ENCODE measurements at regions not wholly inside any gene's neighbourhood (a gene's known extent, or its start where the extent isn't known, plus 50 kb on each side); places are given as distances from the start of the nearest gene placed in this dataset.

DNA sequence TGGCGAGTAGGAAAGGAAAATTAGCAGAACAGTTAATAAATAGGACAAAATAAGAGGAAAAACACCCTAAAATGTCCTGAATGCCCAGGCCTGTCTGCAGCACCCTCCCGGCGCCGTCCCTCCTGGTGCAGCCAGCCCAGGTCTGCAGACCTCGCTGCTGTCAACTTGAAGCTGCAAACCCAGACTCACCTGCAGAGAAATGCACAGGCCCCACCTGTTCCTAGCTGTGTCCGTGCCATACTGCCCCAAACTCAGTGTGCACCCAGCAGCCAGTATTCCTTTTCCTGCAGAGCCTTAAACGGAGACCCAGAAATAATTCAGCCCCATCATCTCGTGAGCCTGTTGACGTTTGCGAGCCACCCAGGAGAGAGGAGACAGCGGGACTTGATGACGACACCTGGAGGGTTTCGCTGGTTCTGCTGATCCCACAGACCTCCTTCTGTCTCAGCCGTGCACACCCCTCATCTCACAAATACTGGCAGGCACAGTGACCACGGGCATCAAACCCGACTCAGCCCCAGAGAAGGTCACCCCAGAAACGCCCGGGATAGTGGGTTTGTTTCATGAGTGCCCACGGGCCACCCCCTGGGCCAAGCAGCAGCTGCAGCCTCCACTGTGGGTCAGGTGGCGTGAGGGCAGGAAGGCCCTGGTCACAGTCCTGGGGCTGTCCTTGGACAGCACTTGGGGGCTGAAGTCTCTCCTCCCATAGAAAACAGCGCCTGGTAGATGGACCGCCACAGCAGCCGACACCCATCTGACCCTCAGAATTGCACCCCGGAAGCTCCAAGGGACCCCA, 239.5 kb upstream of the SALL3 start (continued):
- TF ChIP-seq ZNF670 (CRISPR knock-in tag; IDR thresholded peaks at IDR 0.05; ENCODE audit: borderline replicate concordance) (no peak), HMGA1 (CRISPR knock-in tag; conservative IDR thresholded peaks at IDR 0.05) (no peak), ZNF562 (CRISPR knock-in tag; IDR thresholded peaks at IDR 0.05; ENCODE audit: borderline replicate concordance) (no peak)
- TF ChIP-seq, protein P1, sequence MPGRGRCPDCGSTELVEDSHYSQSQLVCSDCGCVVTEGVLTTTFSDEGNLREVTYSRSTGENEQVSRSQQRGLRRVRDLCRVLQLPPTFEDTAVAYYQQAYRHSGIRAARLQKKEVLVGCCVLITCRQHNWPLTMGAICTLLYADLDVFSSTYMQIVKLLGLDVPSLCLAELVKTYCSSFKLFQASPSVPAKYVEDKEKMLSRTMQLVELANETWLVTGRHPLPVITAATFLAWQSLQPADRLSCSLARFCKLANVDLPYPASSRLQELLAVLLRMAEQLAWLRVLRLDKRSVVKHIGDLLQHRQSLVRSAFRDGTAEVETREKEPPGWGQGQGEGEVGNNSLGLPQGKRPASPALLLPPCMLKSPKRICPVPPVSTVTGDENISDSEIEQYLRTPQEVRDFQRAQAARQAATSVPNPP (CRISPR knock-in tag; IDR thresholded peaks at IDR 0.05): no peak
- TF ChIP-seq, protein P2, sequence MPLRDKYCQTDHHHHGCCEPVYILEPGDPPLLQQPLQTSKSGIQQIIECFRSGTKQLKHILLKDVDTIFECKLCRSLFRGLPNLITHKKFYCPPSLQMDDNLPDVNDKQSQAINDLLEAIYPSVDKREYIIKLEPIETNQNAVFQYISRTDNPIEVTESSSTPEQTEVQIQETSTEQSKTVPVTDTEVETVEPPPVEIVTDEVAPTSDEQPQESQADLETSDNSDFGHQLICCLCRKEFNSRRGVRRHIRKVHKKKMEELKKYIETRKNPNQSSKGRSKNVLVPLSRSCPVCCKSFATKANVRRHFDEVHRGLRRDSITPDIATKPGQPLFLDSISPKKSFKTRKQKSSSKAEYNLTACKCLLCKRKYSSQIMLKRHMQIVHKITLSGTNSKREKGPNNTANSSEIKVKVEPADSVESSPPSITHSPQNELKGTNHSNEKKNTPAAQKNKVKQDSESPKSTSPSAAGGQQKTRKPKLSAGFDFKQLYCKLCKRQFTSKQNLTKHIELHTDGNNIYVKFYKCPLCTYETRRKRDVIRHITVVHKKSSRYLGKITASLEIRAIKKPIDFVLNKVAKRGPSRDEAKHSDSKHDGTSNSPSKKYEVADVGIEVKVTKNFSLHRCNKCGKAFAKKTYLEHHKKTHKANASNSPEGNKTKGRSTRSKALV (CRISPR knock-in tag; IDR thresholded peaks at IDR 0.05): no peak

DNA sequence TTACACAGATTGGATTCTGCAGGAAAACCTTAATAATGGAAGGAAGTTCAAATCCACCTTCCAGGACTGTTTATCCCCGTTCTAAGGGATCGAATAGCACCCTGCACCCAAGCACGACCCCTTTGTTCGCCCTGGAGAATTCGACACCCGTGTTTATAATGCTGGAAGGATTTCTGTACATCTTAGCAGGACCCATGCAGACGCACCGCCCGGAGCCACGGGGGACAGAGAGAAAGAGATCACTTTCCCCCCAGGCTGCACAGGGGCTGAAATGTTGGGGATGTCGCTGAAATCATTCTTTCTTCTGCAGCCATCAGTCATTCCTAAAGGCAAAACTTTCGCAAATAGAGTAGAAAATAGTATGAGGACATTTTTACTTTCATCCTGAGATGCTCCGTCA, 238.7 kb upstream of the SALL3 start:
- BruUV-seq (replicated peaks): no TSS peak
- no peak for FAIRE-seq
- Histone ChIP-seq H3K4me3 (replicated peaks in 1 of 3; ENCODE audit: insufficient read depth in 1 of 3, low read depth in 2 of 3, low read length in 3 of 3) (no peak overlapping the region), H2AFZ (ENCODE audit: low read length) (no peak overlapping the region), H3K9ac (ENCODE audit: insufficient read depth, low read depth, low read length) (no peak overlapping the region), H3K4me2 (ENCODE audit: low read depth, low read length) (no peak overlapping the region), H3K27me3 (ENCODE audit: control insufficient read depth in 1 of 2, insufficient read depth in 2 of 2, low read length in 2 of 2) (peaks cover 0 to 22% of the 10 kb centered on the region in 2 experiments; a peak in 2 of 5 replicates), H3K36me3 (replicated peaks in 1 of 2; ENCODE audit: control insufficient read depth in 1 of 2, insufficient read depth in 2 of 2, low read length in 2 of 2) (no peaks in the 10 kb centered on the region), H3K79me2 (ENCODE audit: insufficient read depth, low read length) (no peaks in the 10 kb centered on the region), H3K9me3 (ENCODE audit: low read length) (no peaks in the 10 kb centered on the region), H4K20me1 (ENCODE audit: insufficient read depth, low read length) (no peaks in the 10 kb centered on the region), H3K4me1 (ENCODE audit: insufficient read depth, low read length) (no peaks in the 10 kb centered on the region), H3K27ac (ENCODE audit: extremely low read length, insufficient read depth, low read length) (no peak overlapping the region)
- no peak for DNase-seq (ENCODE audit: low spot score)
- intact Hi-C loops (cut with micrococcal nuclease; ENCODE audit: unreplicated experiment): no loop called here
- WGBS (ENCODE audit: low lambda C conversion rate): 2% methylated on average over 13 of the region's 13 CpGs
- no peak for ATAC-seq
- in situ Hi-C loops (cut with HindIII; ENCODE audit: extremely low pct_ligation_motif_present, low pct_unique_long_range_greater_than_20kb): no loop called here
- POLR2A ChIA-PET: no interaction called here
- TF ChIP-seq ZNF329 (CRISPR knock-in tag; IDR thresholded peaks at IDR 0.05; ENCODE audit: low read depth): no peak
- no peak for TF ChIP-seq FOSL2 (CRISPR knock-in tag; IDR thresholded peaks at IDR 0.05)
- no peak for TF ChIP-seq IRX3 (CRISPR knock-in tag; IDR thresholded peaks at IDR 0.05; ENCODE audit: borderline replicate concordance, low read depth)
- no peak for TF ChIP-seq NKX3-1 (CRISPR knock-in tag; IDR thresholded peaks at IDR 0.05)
- TF ChIP-seq ZSCAN12 (CRISPR knock-in tag; IDR thresholded peaks at IDR 0.05): no peak
- no peak for TF ChIP-seq PLRG1 (conservative IDR thresholded peaks at IDR 0.05)
- TF ChIP-seq SOX6 (IDR thresholded peaks at IDR 0.05): no peak
- TF ChIP-seq SOX6 (CRISPR knock-in tag; IDR thresholded peaks at IDR 0.05): no peak
- TF ChIP-seq MED1 (CRISPR knock-in tag; IDR thresholded peaks at IDR 0.05): no peak
- no peak for TF ChIP-seq KDM3A (CRISPR knock-in tag; IDR thresholded peaks at IDR 0.05; ENCODE audit: low read depth)
- TF ChIP-seq, protein P3, sequence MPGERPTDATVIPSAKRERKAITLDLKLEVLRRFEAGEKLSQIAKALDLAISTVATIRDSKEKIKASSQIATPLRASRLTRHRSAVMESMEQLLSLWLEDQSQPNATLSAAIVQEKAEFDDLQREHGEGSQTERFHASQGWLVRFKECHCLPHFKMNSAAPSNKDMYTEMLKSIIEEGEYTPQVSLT (CRISPR knock-in tag; IDR thresholded peaks at IDR 0.05; ENCODE audit: borderline replicate concordance, low read depth): no peak
- TF ChIP-seq, protein P4, sequence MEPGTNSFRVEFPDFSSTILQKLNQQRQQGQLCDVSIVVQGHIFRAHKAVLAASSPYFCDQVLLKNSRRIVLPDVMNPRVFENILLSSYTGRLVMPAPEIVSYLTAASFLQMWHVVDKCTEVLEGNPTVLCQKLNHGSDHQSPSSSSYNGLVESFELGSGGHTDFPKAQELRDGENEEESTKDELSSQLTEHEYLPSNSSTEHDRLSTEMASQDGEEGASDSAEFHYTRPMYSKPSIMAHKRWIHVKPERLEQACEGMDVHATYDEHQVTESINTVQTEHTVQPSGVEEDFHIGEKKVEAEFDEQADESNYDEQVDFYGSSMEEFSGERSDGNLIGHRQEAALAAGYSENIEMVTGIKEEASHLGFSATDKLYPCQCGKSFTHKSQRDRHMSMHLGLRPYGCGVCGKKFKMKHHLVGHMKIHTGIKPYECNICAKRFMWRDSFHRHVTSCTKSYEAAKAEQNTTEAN (CRISPR knock-in tag; conservative IDR thresholded peaks at IDR 0.05): no peak
- TF ChIP-seq CHD4 (IDR thresholded peaks at IDR 0.05; ENCODE audit: borderline replicate concordance, low read length): no peak
- TF ChIP-seq ZNF607 (CRISPR knock-in tag; IDR thresholded peaks at IDR 0.05; ENCODE audit: borderline replicate concordance): no peak
- no peak for TF ChIP-seq ZNF777 (CRISPR knock-in tag; IDR thresholded peaks at IDR 0.05)
- CTCF ChIA-PET (ENCODE audit: low intra/inter-chr PET ratio, low total read pairs): no interaction called here

Measured in HepG2 (cell line).